HL-60 (cell line): ENCODE measurements at regions not wholly inside any gene's neighbourhood (a gene's known extent, or its start where the extent isn't known, plus 50 kb on each side); places are given as distances from the start of the nearest gene placed in this dataset.

ENCODE experiments used
- DNase-seq, 2 experiments: peaks; one replicate each; pipeline ENCODE4 v3.0.0-alpha.2; 2010 to 2020; ENCODE audit warnings: low read depth in 1 of 2, low spot score in 1 of 2
- H3K27ac ChIP-seq: fragments of 250-450 bp; sonication (Bioruptor Pico); replicated peaks from 2 replicates; pipeline ENCODE4 v1.5.1; 2020; ENCODE audit warnings: mild to moderate bottlenecking, moderate library complexity
- H3K27me3 ChIP-seq: fragments of 250-450 bp; sonication (Bioruptor Pico); 2 replicates; pipeline ENCODE4 v1.5.1; 2021; ENCODE audit warnings: mild to moderate bottlenecking, moderate library complexity; ENCODE audit not compliant: insufficient read depth, poor library complexity, severe bottlenecking
- H3K4me3 ChIP-seq: replicated peaks from 2 replicates; pipeline ENCODE4 v1.5.1; 2011; ENCODE audit warnings: mild to moderate bottlenecking, control low read depth, low read length; ENCODE audit not compliant: insufficient read depth
- CTCF ChIP-seq: IDR thresholded peaks from one replicate; pipeline ENCODE4 v1.5.1; 2011; ENCODE audit warnings: low read length, control low read depth, inconsistent platforms; ENCODE audit not compliant: insufficient read depth
- GABPA ChIP-seq: IDR thresholded peaks from 2 replicates; pipeline ENCODE4 v1.6.1; 2012; ENCODE audit warnings: low read depth
- POLR2AphosphoS5 ChIP-seq: IDR thresholded peaks from 2 replicates; pipeline ENCODE4 v1.6.1; 2012; ENCODE audit warnings: low read depth
- REST ChIP-seq: IDR thresholded peaks from 2 replicates; pipeline ENCODE4 v1.6.1; 2012; ENCODE audit warnings: low read depth; ENCODE audit not compliant: insufficient replicate concordance
- SPI1 ChIP-seq: IDR thresholded peaks from 2 replicates; pipeline ENCODE4 v1.6.1; 2012; ENCODE audit warnings: low read depth, mild to moderate bottlenecking, borderline replicate concordance

- DNase-seq = no peak
- H3K27ac ChIP-seq = no peak overlapping the region
- no peak overlapping the region for H3K4me3 ChIP-seq
- peaks cover 2% of the 10 kb centered on the region for H3K27me3 ChIP-seq
- TF ChIP-seq CTCF = no peak
Measured at GRCh38 chr1:216890871-216891270, 167.6 kb upstream of the ESRRG start.

- H3K27me3 ChIP-seq = peaks cover 2% of the 10 kb centered on the region
- H3K27ac ChIP-seq = no peak overlapping the region
- no peak for DNase-seq
- no peak overlapping the region for H3K4me3 ChIP-seq
- no peak for TF ChIP-seq POLR2AphosphoS5
- TF ChIP-seq GABPA = no peak
- TF ChIP-seq SPI1 = no peak
- no peak for TF ChIP-seq CTCF
- TF ChIP-seq REST = no peak
Measured at GRCh38 chr1:216888731-216889130, 165.5 kb upstream of the ESRRG start.

- no peak for TF ChIP-seq CTCF
- TF ChIP-seq SPI1 = no peak
- no peak for TF ChIP-seq POLR2AphosphoS5
- no peak for TF ChIP-seq GABPA
- TF ChIP-seq REST = no peak
- no peak for DNase-seq
- no peak overlapping the region for H3K4me3 ChIP-seq
- no peak overlapping the region for H3K27ac ChIP-seq
- H3K27me3 ChIP-seq = peaks cover 2% of the 10 kb centered on the region
Measured at GRCh38 chr1:216887032-216887431, 163.8 kb upstream of the ESRRG start.

GRCh38 chr1:216884614-216885229, 161.5 kb upstream of the ESRRG start:
- no peak for DNase-seq
- Histone ChIP-seq H3K27me3 (peaks cover 2% of the 10 kb centered on the region), H3K27ac (no peak overlapping the region), H3K4me3 (no peak overlapping the region)
- no peak for TF ChIP-seq CTCF
- TF ChIP-seq GABPA = no peak
- no peak for TF ChIP-seq REST
- TF ChIP-seq SPI1 = no peak
- no peak for TF ChIP-seq POLR2AphosphoS5
